GM18517 (cell line): ENCODE measurements at regions not wholly inside any gene's neighbourhood (a gene's known extent, or its start where the extent isn't known, plus 50 kb on each side); places are given as distances from the start of the nearest gene placed in this dataset.
"Not testable (repeated sequence)": the region's sequence is repeated elsewhere in the genome, so short reads cannot be mapped to it uniquely, and the experiment has no call there.

Experiments used
- ATAC-seq: cut with Tn5 transposase; IDR thresholded peaks from one replicate; pipeline ENCODE4 v1.9.1; 2021; ENCODE audit warnings: mild to moderate bottlenecking, moderate library complexity; ENCODE audit not compliant: unreplicated experiment

DNA sequence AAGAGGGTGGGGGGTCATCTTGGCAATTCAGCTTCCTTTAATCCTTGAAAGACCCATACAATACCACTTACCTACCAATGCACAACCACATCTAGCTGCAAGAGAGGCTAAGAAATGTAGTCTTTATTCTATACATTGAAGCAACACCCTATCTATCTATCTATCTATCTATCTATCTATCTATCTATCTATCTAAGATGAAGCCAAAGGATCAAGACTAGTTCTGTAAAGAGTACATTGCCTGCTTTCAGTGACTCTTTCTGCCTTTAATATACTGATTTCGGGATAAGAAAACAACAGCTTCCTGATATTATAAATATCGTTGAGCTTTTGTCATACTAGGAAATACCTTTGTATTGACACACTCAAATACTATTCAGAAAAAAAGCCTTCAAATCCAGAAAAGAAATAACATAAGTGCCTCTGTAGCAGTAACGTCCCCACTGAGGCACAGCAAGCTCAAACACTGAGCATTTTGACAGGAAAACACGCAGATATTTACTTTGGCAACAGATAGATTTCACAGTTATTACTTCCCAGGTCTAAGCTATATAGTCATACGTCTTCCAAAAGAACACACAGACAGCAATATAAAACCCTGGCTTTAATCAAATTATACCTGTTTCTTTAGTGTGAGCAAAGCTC is 139.4 kb upstream of the SERTAD2 start:
- ATAC-seq, result no peak

DNA sequence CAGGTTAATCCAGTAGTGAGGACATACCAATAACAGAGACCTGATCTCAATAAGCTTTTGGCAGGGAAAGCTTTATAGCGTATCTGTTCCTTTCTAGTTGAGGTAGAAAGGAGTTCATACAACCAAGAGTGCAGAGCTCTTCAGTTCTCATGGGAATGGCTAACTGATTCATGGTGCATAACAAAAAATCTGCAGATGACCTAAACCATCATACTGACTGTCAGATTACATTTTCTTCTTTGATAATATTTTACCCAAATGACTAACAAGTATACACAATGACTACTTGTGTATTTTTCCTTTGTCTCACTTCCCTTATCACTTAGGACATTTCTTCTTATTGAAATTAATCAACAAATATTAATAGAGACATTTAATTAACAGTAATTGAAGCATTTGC is 140.0 kb upstream of the SERTAD2 start:
- ATAC-seq, result no peak

DNA sequence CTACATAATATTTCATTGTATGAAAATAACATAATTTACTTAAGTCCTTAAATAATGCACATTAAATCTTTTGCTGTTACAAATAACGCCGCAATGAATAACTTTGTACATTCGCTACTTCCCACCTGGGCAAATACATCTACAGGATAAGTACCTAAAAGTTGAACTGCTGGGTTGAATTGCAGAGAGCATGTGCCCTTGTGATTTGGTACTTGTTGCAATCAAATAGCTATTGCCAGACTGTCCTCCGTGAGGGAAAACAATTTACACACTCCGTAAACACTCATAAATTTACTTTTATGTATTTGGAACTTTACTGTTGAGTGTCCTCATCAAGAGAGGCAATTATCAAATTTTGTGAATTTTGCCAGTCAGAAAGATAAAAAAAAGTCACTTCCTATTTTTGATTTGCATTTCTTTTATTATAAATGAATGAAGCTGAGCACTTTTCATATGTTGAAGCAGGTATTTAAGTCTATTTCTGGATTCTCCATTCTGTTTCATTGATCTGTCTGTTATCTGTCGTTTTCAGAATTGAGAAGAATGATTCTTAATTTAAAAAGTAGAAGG is 140.8 kb upstream of the SERTAD2 start:
- no peak for ATAC-seq

DNA sequence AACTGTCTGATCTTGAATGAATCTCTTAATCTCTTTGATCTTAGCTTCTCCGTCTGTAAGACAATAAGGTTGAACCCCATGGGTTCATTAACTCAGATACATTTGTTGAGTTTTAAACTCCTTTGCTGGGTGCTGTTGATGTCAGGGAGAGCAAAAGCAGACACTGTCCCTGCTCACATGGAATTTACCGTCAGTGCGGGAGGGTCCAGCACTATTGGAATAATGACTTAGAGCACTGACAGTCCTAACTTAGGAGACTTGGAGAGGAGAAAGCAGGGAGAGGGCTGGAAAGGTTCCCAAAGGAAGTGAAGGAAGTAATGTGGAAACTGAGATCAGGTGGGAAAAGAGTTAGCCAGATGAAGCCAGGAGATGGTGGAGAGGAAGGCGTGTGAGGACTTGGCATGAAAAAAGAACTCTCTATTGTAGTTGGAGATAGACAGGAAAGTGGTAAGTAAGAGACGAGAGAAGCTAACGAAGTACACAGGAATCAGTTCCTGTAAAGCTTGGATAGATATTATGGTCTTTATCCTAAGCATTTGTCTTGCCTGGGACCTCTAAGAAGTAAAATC is 141.4 kb upstream of the SERTAD2 start:
- no peak for ATAC-seq

DNA sequence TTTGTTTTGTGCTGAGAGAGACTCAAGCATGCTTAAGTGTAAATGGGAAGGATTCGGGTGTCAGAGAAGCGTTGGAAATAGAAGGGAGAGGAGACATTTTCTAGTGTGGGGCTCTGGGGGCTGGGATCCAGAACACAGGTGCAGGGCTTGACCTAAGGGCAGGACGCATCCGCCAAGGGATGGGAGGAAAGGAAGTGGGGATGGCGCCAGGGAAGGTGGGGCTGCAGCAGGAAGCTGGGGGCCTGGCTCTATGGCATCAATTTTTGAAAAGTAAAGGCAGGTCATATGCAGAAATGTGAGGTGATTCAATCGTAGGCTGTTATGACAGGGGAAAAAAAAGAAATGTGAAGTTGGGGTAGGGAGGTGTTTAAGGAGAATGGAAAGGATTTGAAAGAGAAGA is 143.2 kb upstream of the SERTAD2 start:
- ATAC-seq, result no peak

DNA sequence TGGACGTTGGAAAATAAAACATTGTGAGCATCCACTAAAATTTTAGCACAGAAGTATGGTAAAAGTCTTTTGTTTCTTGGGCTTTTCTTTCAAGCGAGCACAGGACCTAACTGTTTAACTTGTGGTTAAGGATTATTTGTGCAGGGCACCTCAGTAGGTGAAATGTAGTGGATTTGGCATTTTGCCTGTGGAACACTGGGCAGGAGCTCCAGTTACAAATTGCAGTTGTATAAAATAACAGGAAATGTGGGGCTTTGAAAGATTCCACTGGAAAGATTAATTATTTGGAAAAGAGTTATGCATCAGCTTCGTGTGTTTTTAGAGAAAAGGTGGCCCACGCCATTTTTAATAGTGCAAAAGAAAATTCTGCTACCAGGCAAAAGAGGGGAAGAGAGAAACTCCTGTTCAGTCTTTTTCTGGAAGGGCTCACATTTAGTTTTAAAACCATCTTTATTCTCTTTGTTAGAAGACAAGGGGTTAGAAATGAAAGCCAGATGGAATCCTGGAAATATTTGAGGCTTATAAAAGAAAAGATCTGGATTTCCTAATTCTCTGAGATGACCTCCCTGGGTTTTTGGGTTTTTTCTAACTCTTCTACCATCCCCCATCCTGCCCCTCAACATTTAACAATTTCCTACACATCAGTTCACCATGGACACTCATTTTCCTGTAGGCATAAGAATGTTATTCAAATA is 144.3 kb upstream of the SERTAD2 start:
- no peak for ATAC-seq

DNA sequence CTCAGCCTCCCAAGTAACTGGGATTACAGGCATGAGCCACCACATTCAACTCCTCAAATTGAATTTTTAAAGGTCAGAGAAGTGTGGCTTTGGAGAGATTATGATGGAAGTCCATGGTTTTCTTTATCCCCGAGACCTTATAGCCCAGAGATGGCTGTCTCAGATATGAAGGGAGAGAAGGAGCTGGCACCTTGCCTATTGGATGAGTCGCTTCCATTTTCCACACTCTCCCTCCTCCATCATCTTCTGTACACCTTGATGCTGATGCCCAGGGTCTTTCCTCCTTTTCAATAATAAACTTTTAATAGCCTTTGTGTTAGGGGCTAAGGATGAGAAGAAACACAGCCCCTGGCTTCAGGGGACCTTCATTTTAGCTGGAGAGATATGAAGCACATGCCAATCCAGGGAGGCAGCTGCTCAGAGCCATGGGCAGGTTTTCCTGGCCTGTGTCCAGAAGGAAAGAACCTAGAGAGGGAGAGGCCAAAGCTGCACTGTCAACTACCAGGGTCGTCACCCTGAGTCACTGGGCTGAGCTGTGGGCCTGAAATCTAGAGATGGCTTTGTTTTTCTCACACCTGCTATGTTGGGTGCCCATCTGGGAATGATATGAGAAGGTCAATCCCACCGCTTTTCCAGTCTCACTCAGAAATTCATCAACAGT is 146.0 kb upstream of the SERTAD2 start:
- no peak for ATAC-seq

DNA sequence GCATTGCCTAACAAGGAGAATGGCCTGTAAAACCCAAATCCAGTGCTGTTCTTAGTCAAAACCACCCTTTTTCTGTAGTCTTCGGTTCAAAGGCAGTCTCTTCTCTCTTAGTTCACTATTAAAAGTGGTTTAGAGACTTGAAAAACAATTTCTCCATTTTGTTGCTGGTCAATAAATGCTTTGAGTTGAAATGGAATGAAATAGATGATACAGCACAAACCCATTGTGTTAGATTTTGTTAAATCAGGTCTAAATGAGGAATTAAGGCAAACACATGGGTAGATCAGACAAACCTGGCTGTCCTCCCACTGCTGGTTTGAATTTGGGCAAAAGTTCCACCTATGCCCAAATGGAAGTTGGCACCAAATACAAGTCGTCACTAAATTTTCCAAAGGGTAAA is 150.1 kb upstream of the SERTAD2 start:
- ATAC-seq, result no peak

DNA sequence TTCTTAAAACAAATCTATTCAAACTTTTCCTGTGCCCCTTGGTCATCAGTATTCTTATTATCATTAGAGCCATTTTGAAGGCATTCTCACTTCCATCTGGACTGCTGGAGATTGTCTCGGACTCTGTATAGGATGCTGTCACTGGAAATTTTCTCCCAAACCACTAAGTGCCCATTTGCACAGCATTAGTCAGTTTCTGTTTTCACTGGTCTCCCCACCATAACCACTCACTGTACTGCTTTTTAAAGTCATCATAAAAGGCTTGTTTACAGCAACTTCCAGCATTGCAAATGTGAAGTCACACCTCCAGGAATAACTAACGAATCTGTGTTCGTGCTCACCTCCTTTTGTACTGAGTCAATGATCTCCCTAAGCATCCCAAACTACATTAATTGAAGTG is 150.9 kb upstream of the SERTAD2 start:
- no peak for ATAC-seq

DNA sequence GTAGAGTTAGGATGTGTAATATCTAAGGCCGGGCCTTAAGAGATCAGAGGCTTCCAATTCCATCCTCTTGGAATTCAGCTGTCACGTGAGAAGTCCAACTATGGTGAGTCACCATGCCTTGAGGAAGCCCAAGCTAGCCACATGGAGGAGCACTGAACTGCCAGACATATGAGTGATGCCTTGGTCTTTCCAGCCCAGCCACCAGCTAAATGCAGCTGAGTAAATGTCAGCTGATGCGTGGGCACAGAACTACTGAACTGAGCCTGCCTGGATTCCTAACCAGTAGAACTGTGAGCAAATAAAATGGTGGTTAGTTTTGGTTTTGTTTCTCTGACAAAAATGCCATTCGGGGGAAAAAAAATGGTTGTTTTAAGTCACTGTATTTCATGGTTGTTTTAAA is 153.7 kb upstream of the SERTAD2 start:
- ATAC-seq, result peak; percentile 80

DNA sequence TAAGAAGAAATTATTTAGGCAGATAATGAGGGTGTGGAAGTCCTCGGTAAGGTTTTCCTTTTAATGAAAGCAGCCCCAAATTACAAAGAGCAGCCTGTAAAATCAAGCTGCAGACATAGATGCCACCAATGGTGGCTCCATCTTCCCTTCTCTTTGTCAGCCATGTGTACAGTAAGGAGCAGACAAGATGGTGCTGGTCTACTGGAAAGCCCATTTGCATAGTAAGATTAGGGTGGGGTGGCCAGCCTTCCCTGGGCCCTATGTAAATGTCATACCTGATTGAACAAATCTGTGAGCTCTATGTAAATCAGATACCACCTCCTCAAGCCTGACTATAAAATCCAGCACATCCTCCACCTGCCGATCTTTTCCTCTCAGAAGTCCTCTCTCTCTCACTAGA is 154.4 kb upstream of the SERTAD2 start:
- ATAC-seq, result no peak

DNA sequence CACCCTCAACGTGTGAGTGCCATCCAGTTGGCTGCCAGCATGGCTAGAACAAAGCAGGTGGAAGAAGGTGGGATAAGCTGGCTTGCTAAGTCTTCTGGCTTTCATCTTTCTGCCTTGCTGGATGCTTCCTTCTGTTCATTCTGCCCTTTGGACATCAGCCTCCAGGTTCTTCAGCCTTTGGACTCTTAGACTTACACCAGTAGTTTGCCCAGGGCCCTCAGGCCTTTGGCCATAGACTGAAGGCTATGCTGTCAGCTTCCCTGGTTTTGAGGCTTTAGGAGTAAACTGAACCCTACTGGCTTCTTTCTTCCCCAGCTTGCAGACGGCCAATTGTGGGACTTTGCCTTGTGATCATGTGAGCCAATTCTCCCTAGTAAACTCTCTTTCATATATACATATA is 155.0 kb upstream of the SERTAD2 start:
- no peak for ATAC-seq

DNA sequence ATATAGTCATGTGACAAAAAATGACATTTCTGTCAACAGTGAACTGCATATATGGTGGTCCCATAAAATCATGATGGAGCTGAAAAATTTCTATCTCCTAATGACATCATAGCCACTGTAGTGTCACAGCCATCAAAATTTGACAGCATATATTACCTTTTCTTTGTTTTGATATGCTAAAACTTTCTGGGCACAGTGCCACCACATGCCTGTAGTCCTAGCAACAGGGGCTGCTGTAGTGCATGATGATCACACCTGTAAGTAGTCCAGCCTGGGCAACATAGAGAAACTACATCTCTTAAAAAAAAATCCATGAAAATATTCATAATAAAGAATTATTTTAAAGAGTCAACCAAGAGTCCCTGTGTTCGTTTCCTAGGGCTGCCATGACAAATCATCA is 155.5 kb upstream of the SERTAD2 start:
- no peak for ATAC-seq

DNA sequence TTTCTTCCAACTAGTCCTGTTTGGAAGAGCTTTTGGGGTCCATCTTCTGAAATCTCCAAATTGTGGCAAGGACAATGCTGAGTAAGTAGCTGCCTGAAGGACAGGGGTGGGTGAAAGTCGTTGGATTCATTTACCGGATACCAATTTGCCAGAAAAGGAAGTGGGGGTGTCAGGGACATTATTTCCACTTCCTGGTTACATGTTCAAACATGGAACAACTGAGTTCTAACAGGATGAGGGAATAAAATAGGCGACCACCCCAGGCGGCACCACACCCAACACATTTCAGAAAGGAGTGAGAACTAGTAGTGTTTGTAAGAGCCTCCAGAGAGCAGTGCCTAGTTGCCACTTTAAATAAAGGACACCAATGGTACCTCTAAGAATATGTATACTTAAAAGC is 158.6 kb upstream of the SERTAD2 start:
- no peak for ATAC-seq

DNA sequence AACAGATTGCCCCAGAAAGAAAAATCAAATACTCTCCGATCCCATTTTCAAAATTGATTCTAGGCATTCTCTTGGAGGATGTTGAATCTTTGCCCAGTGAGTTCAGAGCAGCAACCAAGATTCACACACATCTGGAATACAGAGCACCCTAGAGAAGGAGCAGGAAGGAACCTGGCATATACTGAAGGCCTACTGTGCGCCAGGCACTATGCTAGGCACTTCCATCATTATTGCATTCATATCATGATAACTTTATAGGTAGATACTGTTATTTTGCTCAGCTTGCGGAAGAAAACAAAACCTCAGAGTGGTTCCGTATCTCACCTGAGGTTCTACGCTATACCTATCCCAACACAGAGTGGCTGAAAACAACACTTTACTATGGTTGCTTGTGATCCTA is 160.3 kb upstream of the SERTAD2 start:
- no peak for ATAC-seq

DNA sequence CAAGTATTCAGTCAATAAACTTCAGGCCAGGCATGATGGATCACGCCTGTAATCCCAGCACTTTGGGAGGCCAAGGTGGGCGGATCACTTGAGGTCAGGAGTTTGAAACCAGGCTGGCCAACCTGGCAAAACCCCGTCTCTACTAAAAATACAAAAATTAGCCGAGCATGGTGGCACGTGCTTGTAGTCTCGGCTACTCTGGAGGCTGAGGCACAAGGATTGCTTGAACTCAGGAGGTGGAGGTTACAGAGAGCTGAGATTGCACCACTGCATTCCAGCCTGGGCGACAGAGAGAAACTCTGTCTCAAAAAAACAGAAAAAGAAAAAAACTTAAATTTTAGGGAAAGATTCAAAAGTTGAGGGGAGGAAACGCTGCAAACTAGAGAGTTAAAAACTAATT is 162.8 kb upstream of the SERTAD2 start:
- ATAC-seq, result not testable (repeated sequence)

DNA sequence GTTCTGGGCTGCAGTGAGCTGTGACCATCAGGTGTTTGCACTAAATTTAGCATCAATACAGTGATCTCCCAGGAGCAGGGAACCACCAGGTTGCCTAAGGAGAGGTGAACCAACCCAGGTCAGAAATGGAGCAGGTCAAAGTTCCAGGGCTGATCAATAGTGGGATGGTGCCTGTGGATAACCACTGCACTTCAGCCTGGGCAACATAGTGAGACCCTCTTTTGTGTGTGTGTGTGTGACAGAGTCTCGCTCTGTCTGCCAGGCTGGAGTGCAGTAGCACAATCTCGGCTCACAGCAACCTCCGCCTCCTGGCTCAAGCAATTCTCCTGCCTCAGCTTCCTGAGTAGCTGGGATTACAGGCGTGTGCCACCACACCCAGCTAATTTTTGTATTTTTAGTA is 163.7 kb upstream of the SERTAD2 start:
- ATAC-seq, result no peak

DNA sequence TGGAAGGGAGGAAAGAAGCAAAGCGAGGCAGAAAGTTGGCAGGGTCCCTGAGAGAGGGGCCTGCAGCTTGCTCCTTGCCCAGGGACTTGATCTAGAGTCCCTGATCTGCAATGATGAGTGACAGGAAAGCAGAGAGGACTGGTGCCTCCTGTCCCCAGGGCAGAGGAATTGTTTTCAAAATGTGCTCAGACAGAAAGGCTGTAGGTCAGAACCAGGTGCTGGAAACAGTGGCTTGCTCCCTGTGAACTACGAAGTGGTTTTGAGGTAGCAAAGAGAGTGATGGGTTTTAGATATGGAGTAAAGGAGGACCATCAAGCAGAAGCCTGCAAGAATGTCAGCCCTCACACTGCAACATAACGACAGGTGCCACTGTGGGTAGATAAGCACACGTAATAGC is 164.9 kb upstream of the SERTAD2 start:
- no peak for ATAC-seq

DNA sequence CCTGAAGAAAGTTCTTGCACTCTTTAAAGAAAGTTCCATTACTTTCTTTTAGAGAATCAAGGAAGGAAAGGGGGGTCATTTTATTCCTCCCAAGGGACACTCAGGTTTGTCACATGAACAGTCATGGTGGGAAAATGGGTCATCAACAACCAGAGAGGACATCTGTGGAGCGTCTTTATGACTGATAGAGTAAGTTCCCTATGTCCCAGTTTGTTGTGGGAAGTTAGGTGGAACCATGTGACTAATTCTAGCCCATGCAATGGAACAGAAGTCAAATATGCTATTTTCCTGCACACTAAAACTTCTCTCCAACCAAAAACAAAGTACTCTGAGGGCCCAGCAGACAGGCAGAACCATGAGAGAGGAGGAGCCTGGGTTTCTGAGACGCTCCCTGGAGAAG is 165.6 kb upstream of the SERTAD2 start:
- ATAC-seq, result peak; percentile 4

DNA sequence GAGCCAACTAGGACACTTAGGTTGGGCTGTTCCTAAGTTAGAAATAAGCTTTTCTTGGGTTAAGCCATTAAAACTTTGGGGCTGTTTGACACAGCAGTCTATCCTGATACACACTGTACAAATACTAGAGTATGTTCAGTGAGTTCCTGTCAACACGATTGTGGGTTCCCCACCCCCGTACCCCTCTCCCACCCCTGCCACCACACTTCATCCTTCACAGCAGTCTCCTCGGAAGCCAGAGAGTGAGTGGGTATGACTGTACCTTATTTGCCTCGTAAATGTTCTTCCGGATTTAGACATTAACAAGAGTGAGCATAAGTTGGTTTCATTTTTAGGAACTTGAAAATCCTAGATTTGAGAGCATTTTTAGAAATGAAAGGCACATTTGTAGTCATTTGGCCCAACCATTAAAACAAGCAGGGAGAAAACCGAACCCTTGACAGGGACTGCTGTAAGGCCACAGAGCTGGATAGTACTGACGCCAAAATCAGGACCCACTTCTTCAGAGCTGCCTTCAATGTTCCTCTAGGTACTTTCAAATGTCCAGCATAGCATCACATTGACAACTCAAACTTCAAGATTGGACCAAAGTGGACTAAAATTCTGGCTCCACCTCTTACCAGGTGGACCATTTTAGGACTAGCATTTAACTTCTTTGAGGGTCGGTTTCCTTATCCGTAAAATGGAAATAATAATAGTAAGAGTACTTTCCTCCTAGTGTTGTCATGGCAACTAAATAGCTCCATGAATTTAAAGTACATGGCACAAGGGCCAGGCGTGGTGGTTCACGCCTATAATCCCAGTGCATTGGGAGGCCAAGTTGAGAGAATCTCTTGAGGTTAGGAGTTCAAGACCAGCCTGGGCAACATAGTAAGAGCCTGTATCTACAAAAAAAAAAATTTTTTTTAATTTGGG is 166.3 kb upstream of the SERTAD2 start:
- ATAC-seq, result peak; percentile 83

DNA sequence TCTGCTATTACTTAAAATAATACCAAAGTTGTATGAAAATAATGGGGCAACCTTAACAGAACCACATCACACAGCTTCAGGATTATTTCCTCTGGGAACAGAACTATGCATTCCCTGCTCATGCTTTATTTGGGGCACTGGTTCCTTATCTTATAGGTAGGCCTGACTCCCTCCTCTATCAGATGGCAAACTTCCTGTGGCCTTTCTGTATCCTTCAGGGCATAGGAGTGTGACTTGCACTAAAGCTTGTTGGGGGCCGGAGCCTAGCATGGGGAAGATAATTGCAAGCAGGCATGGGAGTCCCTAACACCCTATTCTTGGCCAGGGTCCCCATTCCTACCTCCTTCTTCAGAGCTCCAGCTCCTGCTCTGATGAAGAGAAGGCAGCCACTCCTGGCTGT is 167.2 kb upstream of the SERTAD2 start:
- ATAC-seq, result no peak
